ENCODE measurements at regions not wholly inside any gene's neighbourhood (a gene's known extent, or its start where the extent isn't known, plus 50 kb on each side); places are given as distances from the start of the nearest gene placed in this dataset.

- no peaks in the 10 kb centered on the region for H3K4me1 ChIP-seq
- BruUV-seq (replicated peaks): no TSS peak
- intact Hi-C loops (cut with micrococcal nuclease; ENCODE audit: unreplicated experiment): no loop called here
- Mint-ChIP-seq H3K27me3 (ENCODE audit: insufficient read depth, unreplicated experiment) (peaks cover 29% of the 10 kb centered on the region), H3K4me3 (ENCODE audit: unreplicated experiment) (no peak overlapping the region), H3K4me1 (ENCODE audit: low read depth, unreplicated experiment) (no peaks in the 10 kb centered on the region), H3K27ac (ENCODE audit: unreplicated experiment) (no peak overlapping the region), H3K36me3 (ENCODE audit: insufficient read depth, unreplicated experiment) (no peaks in the 10 kb centered on the region), H3K9me3 (ENCODE audit: unreplicated experiment) (no peaks in the 10 kb centered on the region)
- no peak overlapping the region for H3K4me3 ChIP-seq (ENCODE audit: low read depth, low read length)
- no peaks in the 10 kb centered on the region for H3K9me3 ChIP-seq
- H3K36me3 ChIP-seq (ENCODE audit: control insufficient read depth, insufficient read depth, low read length): no peaks in the 10 kb centered on the region
- no peak for TF ChIP-seq CTCF (IDR thresholded peaks at IDR 0.05; ENCODE audit: insufficient read depth in 1 of 2, low read depth in 1 of 2, low read length in 1 of 2, severe bottlenecking in 1 of 2, unreplicated experiment in 1 of 2)
- H3K27me3 ChIP-seq (replicated peaks; ENCODE audit: control insufficient read depth, insufficient read depth, low read length): peaks cover 2% of the 10 kb centered on the region; the same call in 1 of the 2 replicates
- ChIA-PET POLR2A (no interaction called here), CTCF (no interaction called here)
- DNase-seq: no peak
These were observed 317.9 kb upstream of the ZNF32 start for GRCh38 chr10:43966571-43966965.

GRCh38 chr10:43965918-43966570 lies 317.4 kb upstream of the ZNF32 start:
- Mint-ChIP-seq H3K27me3 (ENCODE audit: insufficient read depth, unreplicated experiment) (peaks cover 29% of the 10 kb centered on the region), H3K36me3 (ENCODE audit: insufficient read depth, unreplicated experiment) (no peaks in the 10 kb centered on the region), H3K4me3 (ENCODE audit: unreplicated experiment) (no peak overlapping the region), H3K27ac (ENCODE audit: unreplicated experiment) (no peak overlapping the region), H3K9me3 (ENCODE audit: unreplicated experiment) (no peaks in the 10 kb centered on the region), H3K4me1 (ENCODE audit: low read depth, unreplicated experiment) (no peaks in the 10 kb centered on the region)
- ChIA-PET CTCF (no interaction called here), POLR2A (no interaction called here)
- no peak for TF ChIP-seq CTCF (IDR thresholded peaks at IDR 0.05; ENCODE audit: insufficient read depth in 1 of 2, low read depth in 1 of 2, low read length in 1 of 2, severe bottlenecking in 1 of 2, unreplicated experiment in 1 of 2)
- Histone ChIP-seq H3K27me3 (replicated peaks; ENCODE audit: control insufficient read depth, insufficient read depth, low read length) (peaks cover 2% of the 10 kb centered on the region; the same call in 1 of the 2 replicates), H3K4me1 (no peaks in the 10 kb centered on the region), H3K4me3 (ENCODE audit: low read depth, low read length) (no peak overlapping the region), H3K9me3 (no peaks in the 10 kb centered on the region), H3K36me3 (ENCODE audit: control insufficient read depth, insufficient read depth, low read length) (no peaks in the 10 kb centered on the region)
- DNase-seq: no peak
- intact Hi-C loops (cut with micrococcal nuclease; ENCODE audit: unreplicated experiment): no loop called here
- BruUV-seq (replicated peaks): no TSS peak

GRCh38 chr10:43965033-43965917 lies 316.6 kb upstream of the ZNF32 start:
- intact Hi-C loops (cut with micrococcal nuclease; ENCODE audit: unreplicated experiment): no loop called here
- H3K27me3 Mint-ChIP-seq (ENCODE audit: insufficient read depth, unreplicated experiment): peaks cover 29% of the 10 kb centered on the region
- H3K4me3 Mint-ChIP-seq (ENCODE audit: unreplicated experiment): no peak overlapping the region
- Histone ChIP-seq H3K9me3 (no peaks in the 10 kb centered on the region), H3K27me3 (replicated peaks; ENCODE audit: control insufficient read depth, insufficient read depth, low read length) (peaks cover 2% of the 10 kb centered on the region; the same call in 1 of the 2 replicates), H3K4me3 (ENCODE audit: low read depth, low read length) (no peak overlapping the region), H3K36me3 (ENCODE audit: control insufficient read depth, insufficient read depth, low read length) (no peaks in the 10 kb centered on the region), H3K4me1 (no peaks in the 10 kb centered on the region)
- DNase-seq: no peak
- H3K4me1 Mint-ChIP-seq (ENCODE audit: low read depth, unreplicated experiment): no peaks in the 10 kb centered on the region
- no peak for TF ChIP-seq CTCF (IDR thresholded peaks at IDR 0.05; ENCODE audit: insufficient read depth in 1 of 2, low read depth in 1 of 2, low read length in 1 of 2, severe bottlenecking in 1 of 2, unreplicated experiment in 1 of 2)
- POLR2A ChIA-PET: no interaction called here
- no TSS peak for BruUV-seq (replicated peaks)
- H3K9me3 Mint-ChIP-seq (ENCODE audit: unreplicated experiment): no peaks in the 10 kb centered on the region
- no peak overlapping the region for H3K27ac Mint-ChIP-seq (ENCODE audit: unreplicated experiment)
- CTCF ChIA-PET: no interaction called here
- no peaks in the 10 kb centered on the region for H3K36me3 Mint-ChIP-seq (ENCODE audit: insufficient read depth, unreplicated experiment)
